Femur (tissue), 1 donor: ENCODE measurements at regions not wholly inside any gene's neighbourhood (a gene's known extent, or its start where the extent isn't known, plus 50 kb on each side); places are given as distances from the start of the nearest gene placed in this dataset.

Source experiments
- DNase-seq: peaks from one replicate; pipeline ENCODE4 v3.0.0-alpha.2; 2017

- no peak for DNase-seq
Observed at GRCh38 chr5:167233507-167234220, 1057.8 kb upstream of the WWC1 start.

- DNase-seq: no peak
Observed at GRCh38 chr5:167241436-167242067, 1049.9 kb upstream of the WWC1 start.

- DNase-seq: no peak
Observed at GRCh38 chr5:167242701-167243100, 1048.7 kb upstream of the WWC1 start.

- no peak for DNase-seq
Observed at GRCh38 chr5:167243463-167243862, 1048.0 kb upstream of the WWC1 start.

GRCh38 chr5:167244583-167244982 is 1046.9 kb upstream of the WWC1 start:
- DNase-seq: peak; percentile 22

- DNase-seq: no peak
Observed at GRCh38 chr5:167245868-167246267, 1045.6 kb upstream of the WWC1 start.

DNA sequence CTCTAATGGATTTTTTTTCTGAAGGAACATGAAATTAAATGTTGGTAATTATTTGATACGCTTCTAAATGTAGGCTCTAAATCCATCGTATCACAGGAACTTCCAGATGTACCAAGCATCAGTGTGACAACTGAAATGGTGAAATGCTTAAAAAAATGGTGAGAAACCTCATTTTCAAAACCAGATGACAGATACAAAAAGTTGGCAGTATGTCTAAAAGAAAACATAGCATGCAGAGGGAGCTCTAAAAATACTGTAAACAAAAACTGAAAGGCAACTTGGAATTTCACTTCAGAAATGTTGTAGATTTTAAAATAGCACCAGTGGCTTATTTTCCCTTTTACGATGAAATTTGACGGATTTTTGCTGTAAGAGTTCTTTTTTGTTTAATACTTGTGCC is 1043.6 kb upstream of the WWC1 start:
- DNase-seq: no peak

- DNase-seq: no peak
Observed at GRCh38 chr5:167248257-167248656, 1043.2 kb upstream of the WWC1 start.

DNA sequence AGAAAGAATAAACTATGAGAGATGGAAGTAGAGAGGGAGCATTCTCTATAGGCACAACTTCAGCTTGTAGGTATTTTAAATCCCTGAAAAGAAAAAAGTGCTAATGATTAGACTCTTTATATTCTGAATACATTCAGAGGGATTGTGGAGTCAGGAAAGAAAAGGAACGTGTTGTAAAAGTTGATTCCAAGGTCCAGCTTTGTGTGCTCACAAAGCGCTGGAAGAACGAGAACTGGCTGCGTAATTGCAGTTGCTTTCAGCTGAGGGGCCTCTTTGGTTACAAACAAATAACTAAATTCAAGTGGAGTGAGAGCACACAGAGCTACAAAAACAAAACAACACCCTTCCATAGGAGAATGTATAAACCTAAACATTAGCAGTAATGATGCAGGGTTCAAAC is 1040.4 kb upstream of the WWC1 start:
- no peak for DNase-seq

DNA sequence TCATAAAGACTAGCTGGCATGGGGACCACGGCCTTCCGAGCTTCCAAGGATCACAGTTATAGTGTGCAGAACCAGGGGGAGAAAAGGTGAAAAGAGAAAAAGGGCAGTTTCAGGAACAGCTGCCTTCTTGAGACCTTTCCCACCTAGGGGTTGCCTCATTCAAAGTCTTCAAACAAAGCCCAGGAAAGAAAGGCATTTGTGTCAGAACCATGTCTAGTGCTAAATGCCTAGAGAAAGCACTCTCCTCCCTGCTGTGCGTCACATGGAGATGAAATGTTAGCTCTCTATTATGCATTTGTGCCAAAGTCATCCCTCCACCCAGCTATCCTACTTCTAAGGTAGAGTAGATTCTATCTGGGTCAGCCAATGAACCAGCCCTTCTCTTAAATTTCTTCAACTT is 1037.3 kb upstream of the WWC1 start:
- no peak for DNase-seq

- no peak for DNase-seq
Observed at GRCh38 chr5:167255926-167256325, 1035.5 kb upstream of the WWC1 start.

DNA sequence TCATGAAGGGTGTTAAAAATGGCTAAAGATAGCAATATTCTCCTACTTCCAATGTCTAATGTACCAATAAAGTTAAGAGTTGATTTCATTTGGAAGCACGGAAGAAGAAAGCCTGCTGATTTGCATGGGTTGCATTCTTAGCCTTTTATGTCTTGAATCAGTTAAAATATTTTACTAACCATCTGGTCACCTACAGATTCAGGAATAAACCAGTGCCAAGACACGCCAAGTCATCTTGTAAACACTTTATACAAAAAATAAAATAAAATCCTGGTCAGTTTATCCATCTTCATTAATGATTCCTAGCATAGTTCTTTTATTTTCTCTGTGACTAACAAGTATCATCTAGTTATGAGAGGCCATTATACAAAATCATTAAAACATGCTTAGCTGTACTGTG is 1031.6 kb upstream of the WWC1 start:
- no peak for DNase-seq

DNA sequence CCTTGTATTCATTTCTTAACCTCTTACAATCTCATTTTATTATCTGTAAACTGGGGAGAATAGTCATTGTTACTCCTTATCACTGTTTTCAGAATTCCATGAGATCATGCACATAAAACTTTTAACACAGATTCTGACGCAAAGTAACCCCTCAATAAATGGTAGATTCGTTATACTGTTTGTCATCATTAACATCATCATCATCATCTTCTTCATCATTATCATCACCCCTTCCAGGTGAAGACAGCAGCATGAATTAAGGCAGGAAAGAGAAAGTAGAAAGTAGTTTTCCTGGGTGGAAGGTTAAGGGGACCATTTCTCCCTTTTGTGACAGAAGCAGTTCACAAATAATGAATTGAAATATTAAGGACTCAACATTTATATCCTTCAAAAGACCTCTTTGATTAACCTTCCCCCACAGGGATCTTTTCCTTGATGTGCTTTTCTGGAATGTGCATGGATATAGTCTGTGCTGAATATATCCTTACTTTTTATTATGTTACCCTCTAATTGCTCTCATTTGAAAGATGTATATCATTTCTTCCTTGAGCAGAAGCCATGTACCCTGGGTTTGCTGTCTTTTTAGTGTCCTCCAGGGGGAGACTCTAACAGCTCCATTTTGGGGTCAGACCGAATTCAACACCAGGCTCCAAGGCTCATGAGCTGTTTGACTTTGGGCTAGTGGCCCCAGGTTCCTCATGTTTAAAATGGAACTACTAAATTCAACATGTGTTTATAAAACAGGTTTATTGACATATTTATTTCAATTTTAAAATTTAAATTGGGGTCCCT is 1029.9 kb upstream of the WWC1 start:
- no peak for DNase-seq

DNA sequence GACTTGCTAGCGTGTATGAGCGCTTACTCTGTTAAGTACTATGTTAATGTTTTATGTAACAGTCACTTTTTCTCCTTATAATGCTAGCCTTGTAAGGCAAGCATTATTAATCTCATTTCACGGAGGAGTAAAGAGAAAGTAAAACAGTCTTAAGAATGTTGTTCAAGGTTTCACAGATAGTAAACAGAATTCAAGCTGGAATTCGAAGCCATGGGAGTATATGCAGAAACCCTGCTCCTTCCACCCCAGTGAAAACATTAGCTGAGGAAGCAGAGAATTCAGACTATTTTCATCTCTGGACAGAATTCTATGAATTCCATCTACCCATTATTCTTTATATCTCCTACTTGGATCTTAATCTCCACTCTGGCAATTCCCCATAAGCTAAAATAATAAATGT is 1028.3 kb upstream of the WWC1 start:
- DNase-seq: no peak

GRCh38 chr5:167264348-167264747 is 1027.1 kb upstream of the WWC1 start:
- DNase-seq: no peak

GRCh38 chr5:167268337-167268736 is 1023.1 kb upstream of the WWC1 start:
- no peak for DNase-seq

DNA sequence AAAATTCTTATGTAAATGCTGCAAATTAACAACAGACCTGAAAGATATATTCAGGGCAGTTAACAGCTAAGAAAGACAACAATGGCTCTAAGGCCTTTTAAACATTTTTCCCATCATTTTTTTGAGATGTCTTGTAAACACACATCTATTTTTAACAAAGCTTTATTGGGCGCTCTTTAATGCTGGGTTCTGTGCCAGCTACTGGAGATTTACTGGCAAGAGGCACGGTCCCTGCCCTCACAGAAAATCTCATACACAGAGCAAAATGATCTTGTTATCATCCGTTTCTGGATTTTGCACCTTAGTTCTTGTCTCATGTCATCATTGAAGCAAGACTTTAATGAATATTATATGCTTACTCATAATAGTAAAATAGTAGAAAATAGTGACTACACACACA is 1022.3 kb upstream of the WWC1 start:
- no peak for DNase-seq

DNA sequence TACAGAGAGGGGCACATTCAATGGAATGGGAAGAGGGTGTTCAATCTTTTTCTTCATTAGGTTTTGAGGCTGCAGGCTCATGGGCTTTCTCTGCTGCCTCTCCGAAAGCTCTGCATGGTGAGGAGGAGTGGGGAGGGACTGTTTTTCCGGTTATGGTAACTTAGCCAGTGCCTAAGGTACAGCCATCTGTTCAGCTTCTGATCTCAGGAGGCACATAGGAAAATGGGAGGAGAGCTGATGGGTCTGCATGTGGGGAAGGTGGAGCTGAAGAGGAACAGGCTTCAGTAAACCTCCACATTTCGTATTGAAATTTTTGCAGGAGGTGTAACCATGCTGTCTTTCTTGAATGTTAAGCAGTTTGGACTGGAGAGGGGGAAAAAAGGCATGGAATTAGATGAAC is 1020.4 kb upstream of the WWC1 start:
- no peak for DNase-seq

GRCh38 chr5:167271511-167271910 is 1019.9 kb upstream of the WWC1 start:
- no peak for DNase-seq

GRCh38 chr5:167280111-167280510 is 1011.3 kb upstream of the WWC1 start:
- DNase-seq: no peak

GRCh38 chr5:167281925-167282324 is 1009.5 kb upstream of the WWC1 start:
- DNase-seq: no peak

GRCh38 chr5:167283691-167284090 is 1007.8 kb upstream of the WWC1 start:
- DNase-seq: no peak

- no peak for DNase-seq
Observed at GRCh38 chr5:167284222-167284890, 1007.1 kb upstream of the WWC1 start.

DNA sequence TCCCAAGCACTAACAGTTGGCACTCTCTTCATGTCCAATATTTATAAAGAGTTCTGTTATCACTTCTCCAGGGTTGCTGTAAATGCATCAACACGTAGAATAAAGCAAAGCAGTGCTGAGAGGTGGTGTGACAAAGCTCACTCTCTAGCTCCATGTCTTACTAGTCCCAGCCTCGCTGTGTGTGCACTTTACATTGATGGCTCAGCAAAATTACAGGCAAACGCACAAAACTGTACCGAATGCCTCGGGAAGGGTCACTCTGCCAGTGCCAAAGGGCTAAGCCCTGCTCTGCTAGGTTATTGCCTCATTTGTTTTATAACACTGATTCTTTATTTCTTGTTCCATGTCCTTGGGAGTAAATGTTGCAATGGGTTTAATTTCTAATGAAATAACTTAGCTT is 1005.9 kb upstream of the WWC1 start:
- no peak for DNase-seq
